HEK293 (cell line): ENCODE measurements at regions not wholly inside any gene's neighbourhood (a gene's known extent, or its start where the extent isn't known, plus 50 kb on each side); places are given as distances from the start of the nearest gene placed in this dataset.

ENCODE experiments used
- CTCF ChIA-PET: fragments of 350-600 bp; formaldehyde crosslinking; extraction: SDS; loops from one replicate; lab custom pipeline; 2021; ENCODE audit warnings: antibody characterized with exemption; lab: Yijun Ruan, JAX
- POLR2A ChIA-PET: fragments of 300-600 bp; formaldehyde crosslinking; extraction: SDS; loops from one replicate; lab custom pipeline; 2020; ENCODE audit warnings: antibody characterized with exemption, inconsistent platforms; lab: Yijun Ruan, JAX
- H3K27ac ChIP-seq: fragments of 200-500 bp; sonication (Bioruptor generic); 2 replicates; pipeline ENCODE4 v1.5.1; 2014; ENCODE audit warnings: low read depth, low read length, control low read depth, inconsistent platforms; ENCODE audit errors: extremely low read depth
- H3K36me3 ChIP-seq, 2 experiments: fragments of 200-500 bp in 1 of 2; sonication (Bioruptor generic) in 1 of 2; 1 replicate in 1 of 2; 2 replicates in 1 of 2; pipeline ENCODE4 v1.5.1; 2014 to 2017; ENCODE audit warnings: inconsistent platforms in 2 of 2, low read length in 2 of 2; ENCODE audit not compliant: control insufficient read depth in 2 of 2, insufficient read depth in 1 of 2
- H3K4me1 ChIP-seq: fragments of 200-500 bp; sonication (Bioruptor generic); 2 replicates; pipeline ENCODE4 v1.5.1; 2014; ENCODE audit warnings: mild to moderate bottlenecking, low read length, inconsistent platforms; ENCODE audit not compliant: control insufficient read depth, insufficient read depth
- H3K4me3 ChIP-seq: 2 replicates; pipeline ENCODE4 v1.5.1; 2011; ENCODE audit warnings: low read depth, mild to moderate bottlenecking, control low read depth, low read length, moderate library complexity
- H3K9me3 ChIP-seq: fragments of 200-500 bp; sonication (Bioruptor generic); 2 replicates; pipeline ENCODE4 v1.5.1; 2014; ENCODE audit warnings: low read depth, low read length, inconsistent platforms; ENCODE audit not compliant: control insufficient read depth, insufficient read depth
- KLF1 ChIP-seq: fragments of 450-650 bp; formaldehyde crosslinking; IDR thresholded peaks from 2 replicates; pipeline ENCODE4 v1.5.1; 2016; ENCODE audit warnings: missing biosample characterization, missing genetic modification characterization
- KLF8 ChIP-seq: fragments of 450-650 bp; formaldehyde crosslinking; IDR thresholded peaks from 2 replicates; pipeline ENCODE4 v1.5.1; 2016; ENCODE audit warnings: missing biosample characterization, missing genetic modification characterization
- OSR2 ChIP-seq: fragments of 450-650 bp; formaldehyde crosslinking; IDR thresholded peaks from 2 replicates; pipeline ENCODE4 v1.5.1; 2016; ENCODE audit warnings: missing biosample characterization, missing genetic modification characterization
- PRDM2 ChIP-seq: fragments of 450-650 bp; formaldehyde crosslinking; IDR thresholded peaks from 2 replicates; pipeline ENCODE4 v1.5.1; 2016; ENCODE audit warnings: missing biosample characterization, missing genetic modification characterization, borderline replicate concordance
- SALL2 ChIP-seq: fragments of 450-650 bp; formaldehyde crosslinking; IDR thresholded peaks from 2 replicates; pipeline ENCODE4 v1.5.0; 2017; ENCODE audit warnings: missing biosample characterization, mild to moderate bottlenecking, missing genetic modification characterization, borderline replicate concordance
- SCRT1 ChIP-seq: fragments of 450-650 bp; formaldehyde crosslinking; IDR thresholded peaks from 2 replicates; pipeline ENCODE4 v1.5.1; 2016; ENCODE audit warnings: missing biosample characterization, missing genetic modification characterization, borderline replicate concordance
- ZBTB11 ChIP-seq: fragments of 450-650 bp; formaldehyde crosslinking; conservative IDR thresholded peaks from 2 replicates; pipeline ENCODE4 v1.5.1; 2016; ENCODE audit warnings: low read depth, missing biosample characterization, missing genetic modification characterization
- ZBTB8A ChIP-seq: fragments of 450-650 bp; formaldehyde crosslinking; IDR thresholded peaks from 2 replicates; pipeline ENCODE4 v1.5.1; 2016; ENCODE audit warnings: missing biosample characterization, missing genetic modification characterization
- ZFP69B ChIP-seq: fragments of 450-650 bp; formaldehyde crosslinking; IDR thresholded peaks from 2 replicates; pipeline ENCODE4 v1.5.1; 2016; ENCODE audit warnings: missing biosample characterization, missing genetic modification characterization
- ZNF132 ChIP-seq: fragments of 450-650 bp; formaldehyde crosslinking; IDR thresholded peaks from 2 replicates; pipeline ENCODE4 v1.5.1; 2017; ENCODE audit warnings: missing biosample characterization, missing genetic modification characterization, borderline replicate concordance
- ZNF133 ChIP-seq: fragments of 450-650 bp; formaldehyde crosslinking; IDR thresholded peaks from 2 replicates; pipeline ENCODE4 v1.5.1; 2016; ENCODE audit warnings: missing biosample characterization, missing genetic modification characterization
- ZNF174 ChIP-seq: fragments of 450-650 bp; formaldehyde crosslinking; IDR thresholded peaks from 2 replicates; pipeline ENCODE4 v1.5.0; 2017; ENCODE audit warnings: missing biosample characterization, mild to moderate bottlenecking, missing genetic modification characterization
- ZNF175 ChIP-seq: fragments of 450-650 bp; formaldehyde crosslinking; IDR thresholded peaks from 2 replicates; pipeline ENCODE4 v1.5.1; 2016; ENCODE audit warnings: missing biosample characterization, missing genetic modification characterization
- ZNF24 ChIP-seq: fragments of 450-650 bp; formaldehyde crosslinking; IDR thresholded peaks from 2 replicates; pipeline ENCODE4 v1.5.1; 2016; ENCODE audit warnings: missing biosample characterization, missing genetic modification characterization
- ZNF48 ChIP-seq: fragments of 450-650 bp; formaldehyde crosslinking; IDR thresholded peaks from 2 replicates; pipeline ENCODE4 v1.5.1; 2016; ENCODE audit warnings: missing biosample characterization, missing genetic modification characterization
- ZNF571 ChIP-seq: fragments of 450-650 bp; formaldehyde crosslinking; IDR thresholded peaks from 2 replicates; pipeline ENCODE4 v1.5.0; 2017; ENCODE audit warnings: missing biosample characterization, missing genetic modification characterization
- ZNF600 ChIP-seq: fragments of 450-650 bp; formaldehyde crosslinking; IDR thresholded peaks from 2 replicates; pipeline ENCODE4 v1.5.1; 2016; ENCODE audit warnings: missing biosample characterization, missing genetic modification characterization
- ZNF629 ChIP-seq: fragments of 450-650 bp; formaldehyde crosslinking; IDR thresholded peaks from 2 replicates; pipeline ENCODE4 v1.5.1; 2017; ENCODE audit warnings: missing biosample characterization, missing genetic modification characterization
- ZNF645 ChIP-seq: fragments of 450-650 bp; formaldehyde crosslinking; IDR thresholded peaks from 2 replicates; pipeline ENCODE4; 2016; ENCODE audit warnings: missing biosample characterization, missing genetic modification characterization
- ZNF692 ChIP-seq: fragments of 450-650 bp; formaldehyde crosslinking; IDR thresholded peaks from 2 replicates; pipeline ENCODE4 v1.5.1; 2016; ENCODE audit warnings: missing biosample characterization, missing genetic modification characterization
- ZSCAN5A ChIP-seq: fragments of 450-650 bp; formaldehyde crosslinking; IDR thresholded peaks from 2 replicates; pipeline ENCODE4 v1.5.1; 2016; ENCODE audit warnings: missing biosample characterization, missing genetic modification characterization

- TF ChIP-seq PRDM2 (no peak), ZFP69B (tag by site-specific recombination) (no peak), ZNF175 (tag by site-specific recombination) (no peak), ZNF571 (tag by site-specific recombination) (no peak), ZNF600 (no peak), SCRT1 (no peak), ZNF174 (no peak), ZNF133 (tag by site-specific recombination) (no peak), ZNF24 (tag by site-specific recombination) (no peak)
Observed at GRCh38 chr7:24140001-24140400, 144.0 kb upstream of the NPY start (continued).

- Histone ChIP-seq H3K27ac (no peak overlapping the region), H3K9me3 (no peaks in the 10 kb centered on the region), H3K36me3 (no peaks in the 10 kb centered on the region), H3K4me1 (no peaks in the 10 kb centered on the region), H3K4me3 (no peak overlapping the region)
- ChIA-PET POLR2A (no interaction called here), CTCF (interaction anchor here (0.5 to 1.0 kb wide), 2 partner anchors 16 to 40 kb away, joined by 3 read pairs; no protein-coding TSS in a partner anchor)
- TF ChIP-seq OSR2 (tag by site-specific recombination) (no peak), ZNF629 (tag by site-specific recombination) (no peak), SALL2 (tag by site-specific recombination) (no peak), ZBTB11 (tag by site-specific recombination) (no peak), ZNF48 (tag by site-specific recombination) (no peak), ZNF692 (tag by site-specific recombination) (no peak), ZBTB8A (tag by site-specific recombination) (no peak), ZSCAN5A (tag by site-specific recombination) (no peak), KLF8 (no peak), ZNF645 (tag by site-specific recombination) (no peak), KLF1 (tag by site-specific recombination) (no peak), ZNF175 (tag by site-specific recombination) (no peak), ZNF132 (tag by site-specific recombination) (no peak)
Observed at GRCh38 chr7:24141874-24142509, 142.0 kb upstream of the NPY start.
